OCI-LY1 (cell line): ENCODE measurements at regions not wholly inside any gene's neighbourhood (a gene's known extent, or its start where the extent isn't known, plus 50 kb on each side); places are given as distances from the start of the nearest gene placed in this dataset.

Experiments
- CTCF ChIP-seq: fragments of 200-600 bp; sonication (generic), shearing (Covaris generic); IDR thresholded peaks from 2 replicates; pipeline ENCODE4 v1.5.1; 2017; ENCODE audit warnings: mild to moderate bottlenecking, antibody characterized with exemption, low read length, moderate library complexity, mixed read lengths
- EZH2 ChIP-seq: fragments of 200-600 bp; sonication (generic), shearing (Covaris generic); IDR thresholded peaks from 2 replicates; pipeline ENCODE4 v1.8.0; 2017; ENCODE audit warnings: borderline replicate concordance, mixed run types, mild to moderate bottlenecking, antibody characterized with exemption, low read length, moderate library complexity, mixed read lengths

GRCh38 chr7:84362360-84362759 lies 167.8 kb upstream of the SEMA3A start:
- TF ChIP-seq EZH2 (no peak), CTCF (no peak)
